DOHH2 (cell line): ENCODE measurements at regions not wholly inside any gene's neighbourhood (a gene's known extent, or its start where the extent isn't known, plus 50 kb on each side); places are given as distances from the start of the nearest gene placed in this dataset.

Source experiments
- H3F3A ChIP-seq: fragments of 200-600 bp; sonication (generic), shearing (Covaris generic); 2 replicates; pipeline ENCODE4 v1.6.0; 2016; ENCODE audit warnings: antibody characterized with exemption, mild to moderate bottlenecking; ENCODE audit not compliant: control insufficient read depth, insufficient read depth
- H3K27ac ChIP-seq: fragments of 200-600 bp; sonication (generic); 2 replicates; pipeline ENCODE4 v1.5.1; 2014; ENCODE audit warnings: low read depth, mild to moderate bottlenecking, low read length, moderate library complexity
- H3K27me3 ChIP-seq: fragments of 200-600 bp; sonication (generic); 2 replicates; pipeline ENCODE4 v1.6.1; 2014; ENCODE audit warnings: mild to moderate bottlenecking, low read length, mixed read lengths; ENCODE audit not compliant: control insufficient read depth
- H3K36me3 ChIP-seq: fragments of 200-600 bp; sonication (generic); 2 replicates; pipeline ENCODE4 v1.6.1; 2014; ENCODE audit warnings: mild to moderate bottlenecking, low read length, moderate library complexity, mixed read lengths; ENCODE audit not compliant: control insufficient read depth
- H3K4me1 ChIP-seq: fragments of 200-600 bp; sonication (generic); 2 replicates; pipeline ENCODE4 v1.6.1; 2014; ENCODE audit warnings: mild to moderate bottlenecking, low read length, mixed read lengths; ENCODE audit not compliant: control insufficient read depth
- H3K4me2 ChIP-seq: fragments of 200-600 bp; sonication (generic); 2 replicates; pipeline ENCODE4 v1.6.0; 2014; ENCODE audit warnings: mild to moderate bottlenecking, low read length, moderate library complexity
- H3K4me3 ChIP-seq: fragments of 200-600 bp; sonication (generic); 2 replicates; pipeline ENCODE4 v1.5.1; 2014; ENCODE audit warnings: mild to moderate bottlenecking, low read length, mixed read lengths
- H3K79me2 ChIP-seq: fragments of 200-600 bp; sonication (generic); 2 replicates; pipeline ENCODE4 v1.6.1; 2014; ENCODE audit warnings: mild to moderate bottlenecking, low read length, mixed read lengths; ENCODE audit not compliant: control insufficient read depth
- H3K9me2 ChIP-seq: fragments of 200-600 bp; sonication (generic); replicated peaks from 2 replicates; pipeline ENCODE4 v1.6.1; 2014; ENCODE audit warnings: mild to moderate bottlenecking, low read length, mixed read lengths; ENCODE audit not compliant: control insufficient read depth
- H3K9me3 ChIP-seq: fragments of 200-600 bp; sonication (generic); 2 replicates; pipeline ENCODE4 v1.6.1; 2014; ENCODE audit warnings: antibody characterized with exemption, low read length, mixed read lengths; ENCODE audit not compliant: control insufficient read depth, insufficient read depth
- H4K20me1 ChIP-seq: fragments of 200-600 bp; sonication (generic); 2 replicates; pipeline ENCODE4 v1.6.0; 2014; ENCODE audit warnings: low read depth, mild to moderate bottlenecking, antibody characterized with exemption, low read length, moderate library complexity; ENCODE audit not compliant: control insufficient read depth, insufficient read depth
- EZH2phosphoT487 ChIP-seq: fragments of 200-600 bp; sonication (generic); IDR thresholded peaks from 2 replicates; pipeline ENCODE4 v1.6.1; 2017; ENCODE audit warnings: borderline replicate concordance, mild to moderate bottlenecking, antibody characterized with exemption, low read length, moderate library complexity, mixed read lengths
- TF ChIP-seq, protein P1 (sequence below): fragments of 200-600 bp; sonication (generic); IDR thresholded peaks from one replicate; pipeline ENCODE4 v1.5.1; 2014; ENCODE audit warnings: antibody characterized with exemption, mild to moderate bottlenecking, low read depth, low read length; ENCODE audit not compliant: poor library complexity, severe bottlenecking

DNA sequence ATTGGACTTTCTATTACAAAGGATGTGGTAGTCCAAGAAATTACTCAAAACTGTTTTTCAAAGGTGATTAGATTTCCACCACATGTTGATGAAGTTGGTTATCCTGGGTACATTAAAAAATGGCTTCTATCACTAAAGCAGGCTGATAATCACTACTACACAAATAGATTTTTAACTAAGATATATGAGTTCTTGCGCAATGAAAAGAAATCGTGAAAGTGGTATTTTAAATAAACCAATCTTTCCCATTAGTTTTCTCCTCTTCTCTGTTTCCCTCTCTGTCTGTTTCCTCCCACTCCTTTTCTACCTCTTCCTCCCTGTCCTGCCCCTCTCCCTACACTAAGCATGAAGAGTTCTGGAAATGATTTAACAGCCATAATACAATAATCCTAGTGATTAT is 487.9 kb upstream of the CITED2 start:
- Histone ChIP-seq H3K4me2 (no peak overlapping the region), H3K4me1 (no peaks in the 10 kb centered on the region), H3K4me3 (no peak overlapping the region), H4K20me1 (no peaks in the 10 kb centered on the region), H3K36me3 (no peaks in the 10 kb centered on the region), H3K27me3 (no peaks in the 10 kb centered on the region), H3F3A (no peaks in the 10 kb centered on the region), H3K79me2 (no peaks in the 10 kb centered on the region), H3K27ac (no peak overlapping the region), H3K9me3 (no peaks in the 10 kb centered on the region), H3K9me2 (no peaks in the 10 kb centered on the region)
- TF ChIP-seq, protein P1, sequence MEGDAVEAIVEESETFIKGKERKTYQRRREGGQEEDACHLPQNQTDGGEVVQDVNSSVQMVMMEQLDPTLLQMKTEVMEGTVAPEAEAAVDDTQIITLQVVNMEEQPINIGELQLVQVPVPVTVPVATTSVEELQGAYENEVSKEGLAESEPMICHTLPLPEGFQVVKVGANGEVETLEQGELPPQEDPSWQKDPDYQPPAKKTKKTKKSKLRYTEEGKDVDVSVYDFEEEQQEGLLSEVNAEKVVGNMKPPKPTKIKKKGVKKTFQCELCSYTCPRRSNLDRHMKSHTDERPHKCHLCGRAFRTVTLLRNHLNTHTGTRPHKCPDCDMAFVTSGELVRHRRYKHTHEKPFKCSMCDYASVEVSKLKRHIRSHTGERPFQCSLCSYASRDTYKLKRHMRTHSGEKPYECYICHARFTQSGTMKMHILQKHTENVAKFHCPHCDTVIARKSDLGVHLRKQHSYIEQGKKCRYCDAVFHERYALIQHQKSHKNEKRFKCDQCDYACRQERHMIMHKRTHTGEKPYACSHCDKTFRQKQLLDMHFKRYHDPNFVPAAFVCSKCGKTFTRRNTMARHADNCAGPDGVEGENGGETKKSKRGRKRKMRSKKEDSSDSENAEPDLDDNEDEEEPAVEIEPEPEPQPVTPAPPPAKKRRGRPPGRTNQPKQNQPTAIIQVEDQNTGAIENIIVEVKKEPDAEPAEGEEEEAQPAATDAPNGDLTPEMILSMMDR = no peak
- TF ChIP-seq EZH2phosphoT487 = no peak

DNA sequence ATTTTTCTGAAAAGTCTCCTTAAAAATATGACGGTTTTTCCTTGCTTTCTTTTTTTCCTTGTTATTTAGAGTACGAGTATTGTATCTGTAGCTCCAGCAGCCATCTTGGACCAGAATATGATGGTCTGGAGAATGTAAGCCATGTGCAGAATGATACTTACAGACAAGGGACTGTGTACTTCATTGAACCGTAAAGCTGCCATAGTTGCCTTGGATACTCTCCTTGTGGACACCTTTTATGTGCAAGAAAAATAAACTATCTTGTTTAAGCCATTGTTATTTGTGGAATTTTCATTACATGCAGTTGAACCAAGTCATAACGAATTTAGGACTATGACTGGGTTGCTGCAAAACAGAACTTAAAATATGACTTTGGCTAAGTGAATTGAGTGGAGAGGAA is 485.8 kb upstream of the CITED2 start:
- no peaks in the 10 kb centered on the region for H3K79me2 ChIP-seq
- H3K27ac ChIP-seq = no peak overlapping the region
- no peaks in the 10 kb centered on the region for H3K9me3 ChIP-seq
- no peaks in the 10 kb centered on the region for H3K27me3 ChIP-seq
- no peaks in the 10 kb centered on the region for H3F3A ChIP-seq
- no peaks in the 10 kb centered on the region for H4K20me1 ChIP-seq
- TF ChIP-seq EZH2phosphoT487 = no peak
- TF ChIP-seq, protein P1 = no peak
- H3K36me3 ChIP-seq = no peaks in the 10 kb centered on the region
- H3K4me1 ChIP-seq = no peaks in the 10 kb centered on the region
- no peak overlapping the region for H3K4me2 ChIP-seq
- H3K4me3 ChIP-seq = no peak overlapping the region
- H3K9me2 ChIP-seq = no peaks in the 10 kb centered on the region

DNA sequence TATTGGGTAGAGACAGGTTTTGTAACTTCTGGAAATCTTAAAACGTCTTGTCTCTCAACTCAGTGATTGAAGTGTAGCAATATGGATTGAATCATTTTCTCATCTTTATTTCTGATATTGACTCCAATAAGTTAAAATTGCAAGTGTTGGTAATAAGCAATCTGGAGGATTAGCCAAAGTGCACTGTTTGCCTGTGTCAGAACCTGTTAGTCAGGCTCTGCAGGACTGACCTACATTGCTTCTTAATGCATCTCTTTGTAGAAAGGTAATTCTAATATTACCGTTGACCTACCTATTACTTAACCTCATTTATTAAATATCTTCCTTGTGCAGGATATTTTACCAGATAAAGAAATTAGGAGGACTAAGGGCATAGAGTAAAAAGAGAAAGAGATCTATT is 484.0 kb upstream of the CITED2 start:
- H3K79me2 ChIP-seq = no peaks in the 10 kb centered on the region
- H3K9me3 ChIP-seq = no peaks in the 10 kb centered on the region
- no peaks in the 10 kb centered on the region for H3K4me1 ChIP-seq
- H3K9me2 ChIP-seq = no peaks in the 10 kb centered on the region
- H4K20me1 ChIP-seq = no peaks in the 10 kb centered on the region
- no peaks in the 10 kb centered on the region for H3F3A ChIP-seq
- H3K4me2 ChIP-seq = no peak overlapping the region
- no peaks in the 10 kb centered on the region for H3K27me3 ChIP-seq
- no peak overlapping the region for H3K4me3 ChIP-seq
- TF ChIP-seq EZH2phosphoT487 = no peak
- TF ChIP-seq, protein P1 = no peak
- H3K27ac ChIP-seq = no peak overlapping the region
- no peaks in the 10 kb centered on the region for H3K36me3 ChIP-seq

DNA sequence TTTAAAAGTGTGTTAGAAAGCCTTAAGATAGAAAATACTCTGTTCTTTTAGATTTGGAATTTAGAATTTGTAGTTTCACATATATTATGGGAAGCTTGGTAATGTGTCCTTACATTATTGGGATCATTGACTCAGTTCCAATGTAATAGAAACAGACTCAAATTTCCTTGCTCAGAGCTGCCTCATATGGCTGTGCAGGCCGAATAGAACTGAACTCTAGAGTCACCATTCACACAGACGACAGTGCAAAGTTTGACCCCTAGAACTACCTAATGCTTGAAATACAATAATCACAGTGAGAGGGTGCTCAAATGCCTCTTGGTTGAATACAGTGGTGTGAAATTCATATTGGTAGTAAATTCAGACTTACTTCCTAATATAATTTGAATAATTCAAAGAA is 482.7 kb upstream of the CITED2 start:
- Histone ChIP-seq H3K27me3 (no peaks in the 10 kb centered on the region), H3K4me3 (no peak overlapping the region), H3K9me3 (no peaks in the 10 kb centered on the region), H3K9me2 (no peaks in the 10 kb centered on the region), H3K4me1 (no peaks in the 10 kb centered on the region), H3K27ac (no peak overlapping the region), H3K36me3 (no peaks in the 10 kb centered on the region), H3K79me2 (no peaks in the 10 kb centered on the region), H3F3A (no peaks in the 10 kb centered on the region), H4K20me1 (no peaks in the 10 kb centered on the region), H3K4me2 (no peak overlapping the region)
- TF ChIP-seq, protein P1 = no peak
- TF ChIP-seq EZH2phosphoT487 = no peak
